ENCODE measurements at regions not wholly inside any gene's neighbourhood (a gene's known extent, or its start where the extent isn't known, plus 50 kb on each side); places are given as distances from the start of the nearest gene placed in this dataset.

DNA sequence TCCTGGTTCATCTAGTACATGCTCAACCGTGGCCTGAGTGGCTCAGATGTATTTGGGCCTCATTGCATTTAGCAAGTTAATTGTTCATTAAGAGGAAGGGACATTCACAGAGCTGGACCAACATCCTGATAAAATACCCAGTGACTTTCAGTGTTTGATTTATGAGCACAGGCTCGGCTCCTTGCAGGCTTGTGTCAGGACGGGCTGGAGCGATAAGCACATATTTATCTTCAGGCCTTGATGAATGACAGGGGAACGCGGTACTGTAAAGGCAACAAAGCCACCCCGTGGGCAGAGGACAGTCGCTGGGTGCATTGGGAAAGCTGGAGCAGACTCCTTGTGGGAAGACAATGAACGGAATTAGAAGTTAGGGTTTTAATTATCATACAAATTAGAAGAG, 548.6 kb upstream of the HS6ST1 start:
- TF ChIP-seq CTCF (IDR thresholded peaks at IDR 0.05): no peak
- no peak for TF ChIP-seq POLR2A (IDR thresholded peaks at IDR 0.05)

All from lower leg skin (tissue), 3 donors.